ENCODE measurements at regions not wholly inside any gene's neighbourhood (a gene's known extent, or its start where the extent isn't known, plus 50 kb on each side); places are given as distances from the start of the nearest gene placed in this dataset.

DNA sequence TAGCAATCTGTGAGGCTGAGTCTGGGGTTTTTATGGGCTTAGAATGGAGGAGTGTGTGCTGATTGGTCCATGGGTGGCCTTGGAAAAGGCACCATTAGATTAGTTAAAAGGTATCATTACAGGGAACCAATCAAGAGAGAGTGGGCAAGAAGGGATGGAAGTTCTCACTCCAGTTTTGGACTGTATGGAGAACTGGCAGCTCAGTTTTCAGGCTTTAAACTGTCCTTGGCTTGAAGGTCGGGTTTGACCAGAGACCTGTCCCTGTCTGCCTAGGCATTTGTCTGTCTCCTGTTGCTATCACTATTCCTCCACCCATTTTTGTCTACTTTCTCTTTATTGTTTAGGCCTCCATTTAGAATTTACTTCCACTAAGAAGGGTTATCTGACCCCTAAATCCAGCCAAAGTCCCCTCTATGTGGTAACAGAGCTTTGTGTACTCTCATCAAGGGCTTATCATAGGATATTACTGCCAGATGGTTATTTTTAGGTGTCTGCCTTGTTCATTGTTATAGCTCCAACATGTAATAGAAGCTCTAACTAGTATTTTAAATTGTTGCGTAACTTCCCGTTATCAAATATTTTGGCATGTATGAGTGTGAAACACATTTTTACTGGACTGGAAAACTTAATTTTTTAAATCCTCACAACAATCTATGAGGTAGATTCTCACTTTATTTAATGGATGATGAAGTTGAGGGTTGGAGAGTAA lies 133.3 kb upstream of the SLC10A2 start:
- Histone ChIP-seq H2AFZ (replicated peaks; ENCODE audit: low read length, poor library complexity) (no peak overlapping the region), H3K4me2 (ENCODE audit: low read depth, low read length) (no peak overlapping the region), H3K4ac (ENCODE audit: low read depth, low read length) (no peak overlapping the region), H3K9me1 (ENCODE audit: insufficient read depth, low read length) (no peaks in the 10 kb centered on the region), H3K56ac (ENCODE audit: extremely low read depth, insufficient read depth, low read length) (no peak overlapping the region), H3K18ac (ENCODE audit: low read depth, low read length) (no peak overlapping the region), H3K36me3 (ENCODE audit: control insufficient read depth, insufficient read depth, low read length) (no peaks in the 10 kb centered on the region), H3K4me1 (ENCODE audit: control insufficient read depth, insufficient read depth, low read length) (no peaks in the 10 kb centered on the region), H2BK5ac (ENCODE audit: low read depth, low read length, poor library complexity, severe bottlenecking) (no peak overlapping the region), H4K20me1 (ENCODE audit: insufficient read depth, low read length) (no peaks in the 10 kb centered on the region), H3K9ac (ENCODE audit: low read depth, low read length) (no peak overlapping the region), H3K23ac (ENCODE audit: low read depth, low read length) (no peak overlapping the region), H3K27ac (ENCODE audit: insufficient read depth, low read length) (no peak overlapping the region), H3K27me3 (ENCODE audit: control insufficient read depth, insufficient read depth, low read length) (no peaks in the 10 kb centered on the region), H2BK120ac (ENCODE audit: low read depth, low read length) (no peak overlapping the region), H2AK9ac (replicated peaks; ENCODE audit: low read depth, low read length, poor library complexity) (no peak overlapping the region), H2AK5ac (ENCODE audit: low read depth, low read length) (no peak overlapping the region), H3K9me3 (ENCODE audit: control insufficient read depth, insufficient read depth, low read length) (peaks cover 10% of the 10 kb centered on the region), H4K91ac (ENCODE audit: insufficient read depth, low read depth, low read length) (no peak overlapping the region), H2BK20ac (ENCODE audit: low read depth, low read length) (no peak overlapping the region), H2BK15ac (ENCODE audit: low read depth, low read length) (no peak overlapping the region), H4K5ac (ENCODE audit: low read depth, low read length) (no peak overlapping the region), H3K4me3 (ENCODE audit: insufficient read depth, low read depth, low read length) (no peak overlapping the region), H3K14ac (replicated peaks; ENCODE audit: low read depth, low read length) (no peak overlapping the region), H3K79me1 (ENCODE audit: low read depth in 1 of 2, low read length in 2 of 2) (no peaks in the 10 kb centered on the region), H4K8ac (ENCODE audit: low read depth in 2 of 2, low read length in 2 of 2) (no peak overlapping the region)
- POLR2A ChIA-PET (ENCODE audit: unreplicated experiment), result no interaction called here
- in situ Hi-C loops (cut with MboI; ENCODE audit: low sequenced_read_pairs) (no loop called here), intact Hi-C loops (cut with micrococcal nuclease) (no loop called here), dilution Hi-C loops (cut with HindIII; ENCODE audit: low sequenced_read_pairs, unreplicated experiment) (no loop called here)
- BruUV-seq (replicated peaks), result no TSS peak
- DNase-seq (no peak), ATAC-seq (ENCODE audit: low read depth) (no peak)
- no CpG with 5 or more reads among the region's 3 CpGs for WGBS, 2 experiments (ENCODE audit: extremely low coverage in 2 of 2, insufficient read length in 1 of 2)
- CTCF ChIA-PET, result no interaction called here
- TF ChIP-seq CEBPB (IDR thresholded peaks at IDR 0.05; ENCODE audit: low read depth, low read length), result peak; percentile 79
- TF ChIP-seq NFE2L2 (IDR thresholded peaks at IDR 0.05; ENCODE audit: low read depth, low read length), result no peak
- TF ChIP-seq, protein P1, sequence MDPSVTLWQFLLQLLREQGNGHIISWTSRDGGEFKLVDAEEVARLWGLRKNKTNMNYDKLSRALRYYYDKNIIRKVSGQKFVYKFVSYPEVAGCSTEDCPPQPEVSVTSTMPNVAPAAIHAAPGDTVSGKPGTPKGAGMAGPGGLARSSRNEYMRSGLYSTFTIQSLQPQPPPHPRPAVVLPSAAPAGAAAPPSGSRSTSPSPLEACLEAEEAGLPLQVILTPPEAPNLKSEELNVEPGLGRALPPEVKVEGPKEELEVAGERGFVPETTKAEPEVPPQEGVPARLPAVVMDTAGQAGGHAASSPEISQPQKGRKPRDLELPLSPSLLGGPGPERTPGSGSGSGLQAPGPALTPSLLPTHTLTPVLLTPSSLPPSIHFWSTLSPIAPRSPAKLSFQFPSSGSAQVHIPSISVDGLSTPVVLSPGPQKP (IDR thresholded peaks at IDR 0.05; ENCODE audit: borderline replicate concordance, low read depth, low read length), result no peak
- TF ChIP-seq POLR2A (IDR thresholded peaks at IDR 0.05; ENCODE audit: low read depth, low read length), result no peak

All from IMR-90 (cell line).